ENCODE measurements at regions not wholly inside any gene's neighbourhood (a gene's known extent, or its start where the extent isn't known, plus 50 kb on each side); places are given as distances from the start of the nearest gene placed in this dataset.

DNA sequence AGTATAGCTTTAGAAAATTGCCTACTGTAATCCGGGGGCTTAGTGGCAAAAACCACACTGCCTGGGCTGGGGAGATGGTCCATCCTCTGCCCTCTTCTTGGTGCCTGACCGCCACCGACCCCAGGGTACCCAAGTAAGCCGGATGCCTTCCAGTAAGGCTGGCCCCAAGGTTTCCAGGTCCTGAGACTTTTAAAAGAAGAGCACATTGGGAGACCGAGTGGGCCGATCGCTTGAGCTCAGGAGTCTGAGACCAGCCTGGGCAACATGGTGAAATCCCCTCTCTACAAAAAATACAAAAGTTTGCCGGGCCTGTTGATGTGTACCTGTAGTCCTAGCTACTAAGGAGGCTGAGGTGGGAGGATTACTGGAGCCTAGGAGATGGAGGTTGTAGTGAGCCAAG lies 406.7 kb upstream of the IRX4 start:
- TF ChIP-seq TCF7L2 (IDR thresholded peaks at IDR 0.05; ENCODE audit: borderline replicate concordance, extremely low read depth, insufficient read depth, insufficient read length): no peak
- no peak for TF ChIP-seq EZH2 (IDR thresholded peaks at IDR 0.05)
- TF ChIP-seq, protein P1, sequence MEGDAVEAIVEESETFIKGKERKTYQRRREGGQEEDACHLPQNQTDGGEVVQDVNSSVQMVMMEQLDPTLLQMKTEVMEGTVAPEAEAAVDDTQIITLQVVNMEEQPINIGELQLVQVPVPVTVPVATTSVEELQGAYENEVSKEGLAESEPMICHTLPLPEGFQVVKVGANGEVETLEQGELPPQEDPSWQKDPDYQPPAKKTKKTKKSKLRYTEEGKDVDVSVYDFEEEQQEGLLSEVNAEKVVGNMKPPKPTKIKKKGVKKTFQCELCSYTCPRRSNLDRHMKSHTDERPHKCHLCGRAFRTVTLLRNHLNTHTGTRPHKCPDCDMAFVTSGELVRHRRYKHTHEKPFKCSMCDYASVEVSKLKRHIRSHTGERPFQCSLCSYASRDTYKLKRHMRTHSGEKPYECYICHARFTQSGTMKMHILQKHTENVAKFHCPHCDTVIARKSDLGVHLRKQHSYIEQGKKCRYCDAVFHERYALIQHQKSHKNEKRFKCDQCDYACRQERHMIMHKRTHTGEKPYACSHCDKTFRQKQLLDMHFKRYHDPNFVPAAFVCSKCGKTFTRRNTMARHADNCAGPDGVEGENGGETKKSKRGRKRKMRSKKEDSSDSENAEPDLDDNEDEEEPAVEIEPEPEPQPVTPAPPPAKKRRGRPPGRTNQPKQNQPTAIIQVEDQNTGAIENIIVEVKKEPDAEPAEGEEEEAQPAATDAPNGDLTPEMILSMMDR (IDR thresholded peaks at IDR 0.05 in 2 of 3, conservative IDR thresholded peaks at IDR 0.05 in 1 of 3; ENCODE audit: borderline replicate concordance in 1 of 3, insufficient read depth in 1 of 3, low read depth in 2 of 3, low read length in 2 of 3): no peak
- TF ChIP-seq CEBPB (IDR thresholded peaks at IDR 0.05; ENCODE audit: low read depth): no peak
- TF ChIP-seq EZH2phosphoT487 (IDR thresholded peaks at IDR 0.05; ENCODE audit: borderline replicate concordance): no peak
- no peak for TF ChIP-seq SIN3A (IDR thresholded peaks at IDR 0.05; ENCODE audit: low read depth)
- no peak for TF ChIP-seq POLR2A (IDR thresholded peaks at IDR 0.05; ENCODE audit: borderline replicate concordance, extremely low read depth, insufficient read depth, insufficient read length)

All from HCT116 (cell line).